HG02759 (cell line): ENCODE measurements at regions not wholly inside any gene's neighbourhood (a gene's known extent, or its start where the extent isn't known, plus 50 kb on each side); places are given as distances from the start of the nearest gene placed in this dataset.
"Not testable (repeated sequence)": the region's sequence is repeated elsewhere in the genome, so short reads cannot be mapped to it uniquely, and the experiment has no call there.

Experiments
- ATAC-seq: cut with Tn5 transposase; IDR thresholded peaks from one replicate; pipeline ENCODE4 v1.9.1; 2021; ENCODE audit warnings: mild to moderate bottlenecking, moderate library complexity; ENCODE audit not compliant: unreplicated experiment

- ATAC-seq: no peak
These were observed 757.3 kb upstream of the AUTS2 start for GRCh38 chr7:68840991-68841390.

GRCh38 chr7:68843985-68844384 lies 754.3 kb upstream of the AUTS2 start:
- not testable (repeated sequence) for ATAC-seq

GRCh38 chr7:68846811-68847325 lies 751.4 kb upstream of the AUTS2 start:
- no peak for ATAC-seq

GRCh38 chr7:68853254-68853653 lies 745.0 kb upstream of the AUTS2 start:
- ATAC-seq: no peak

- no peak for ATAC-seq
These were observed 740.7 kb upstream of the AUTS2 start for GRCh38 chr7:68857571-68857970.

- ATAC-seq: no peak
These were observed 739.8 kb upstream of the AUTS2 start for GRCh38 chr7:68858497-68858896.

- ATAC-seq: no peak
These were observed 737.1 kb upstream of the AUTS2 start for GRCh38 chr7:68861171-68861570.

GRCh38 chr7:68862261-68862660 lies 736.0 kb upstream of the AUTS2 start:
- ATAC-seq: no peak

- no peak for ATAC-seq
These were observed 735.5 kb upstream of the AUTS2 start for GRCh38 chr7:68862736-68863135.

- ATAC-seq: no peak
These were observed 732.7 kb upstream of the AUTS2 start for GRCh38 chr7:68865351-68866199.

GRCh38 chr7:68866200-68866570 lies 732.1 kb upstream of the AUTS2 start:
- ATAC-seq: no peak

- ATAC-seq: not testable (repeated sequence)
These were observed 731.6 kb upstream of the AUTS2 start for GRCh38 chr7:68866721-68867120.

- no peak for ATAC-seq
These were observed 729.3 kb upstream of the AUTS2 start for GRCh38 chr7:68868978-68869377.

- no peak for ATAC-seq
These were observed 724.7 kb upstream of the AUTS2 start for GRCh38 chr7:68873616-68874015.

GRCh38 chr7:68875857-68876256 lies 722.4 kb upstream of the AUTS2 start:
- no peak for ATAC-seq

GRCh38 chr7:68887116-68887515 lies 711.2 kb upstream of the AUTS2 start:
- ATAC-seq: not testable (repeated sequence)

GRCh38 chr7:68888971-68889385 lies 709.3 kb upstream of the AUTS2 start:
- no peak for ATAC-seq

- ATAC-seq: no peak
These were observed 706.0 kb upstream of the AUTS2 start for GRCh38 chr7:68892236-68892635.

GRCh38 chr7:68893411-68893810 lies 704.9 kb upstream of the AUTS2 start:
- no peak for ATAC-seq

GRCh38 chr7:68899156-68899555 lies 699.1 kb upstream of the AUTS2 start:
- ATAC-seq: not testable (repeated sequence)

GRCh38 chr7:68900096-68900495 lies 698.2 kb upstream of the AUTS2 start:
- no peak for ATAC-seq

- no peak for ATAC-seq
These were observed 693.6 kb upstream of the AUTS2 start for GRCh38 chr7:68904630-68905029.

GRCh38 chr7:68911754-68912153 lies 686.5 kb upstream of the AUTS2 start:
- no peak for ATAC-seq
